Breast epithelium (tissue), 4 donors: ENCODE measurements at regions not wholly inside any gene's neighbourhood (a gene's known extent, or its start where the extent isn't known, plus 50 kb on each side); places are given as distances from the start of the nearest gene placed in this dataset.

ENCODE experiments used
- DNase-seq, 2 donors: peaks; one replicate each; pipeline ENCODE4 v3.0.0-alpha.2; 2019; ENCODE audit warnings: low spot score in 2 of 2
- H3K27ac ChIP-seq, 2 donors: fragments of 200-600 bp; sonication (generic) in 1 of 2; one replicate each; pipeline ENCODE4 v1.5.1; 2016 to 2019; ENCODE audit warnings: mild to moderate bottlenecking in 1 of 2
- H3K27me3 ChIP-seq, 2 donors: fragments of 200-600 bp; sonication (generic) in 1 of 2; one replicate each; pipeline versions ENCODE4 v1.5.1 to v1.6.0; 2017 to 2019; ENCODE audit warnings: control low read depth in 1 of 2, mild to moderate bottlenecking in 1 of 2
- H3K36me3 ChIP-seq: fragments of 200-600 bp; one replicate; pipeline ENCODE4 v1.5.1; 2019
- H3K4me1 ChIP-seq, 2 donors: fragments of 200-600 bp; sonication (generic); one replicate each; pipeline ENCODE4 v1.5.1; 2016 to 2019; ENCODE audit warnings: control low read depth in 1 of 2
- H3K4me3 ChIP-seq, 3 donors: fragments of 200-600 bp; sonication (generic); 1 replicate in 2 of 3; 2 replicates in 1 of 3; pipeline ENCODE4 v1.5.1; 2016 to 2019; ENCODE audit warnings: mild to moderate bottlenecking in 3 of 3, moderate library complexity in 2 of 3
- H3K9me3 ChIP-seq, 2 donors: fragments of 200-600 bp; sonication (generic) in 1 of 2; one replicate each; pipeline ENCODE4 v1.5.1; 2016 to 2019; ENCODE audit warnings: control low read depth in 1 of 2
- POLR2A ChIP-seq: fragments of 450-650 bp; IDR thresholded peaks from one replicate; pipeline ENCODE4 v1.6.1; 2016; ENCODE audit warnings: antibody characterized with exemption, mild to moderate bottlenecking, moderate library complexity
- POLR2AphosphoS5 ChIP-seq, 3 donors: sonication (generic); formaldehyde crosslinking; IDR thresholded peaks; one replicate each; pipeline ENCODE4 v1.6.1; 2017; ENCODE audit warnings: antibody characterized with exemption in 3 of 3
- intact Hi-C: fragments of 100-400 bp; cut with DNase I; formaldehyde crosslinking; loops from one replicate; pipeline ENCODE4 v1.15.1; 2023; ENCODE audit warnings: low total_unique reads
- TF ChIP-seq, protein P1 (sequence below), 3 donors: fragments of 450-650 bp; IDR thresholded peaks; one replicate each; pipeline ENCODE4 v1.5.1; 2016 to 2017; ENCODE audit warnings: antibody characterized with exemption in 3 of 3, mild to moderate bottlenecking in 3 of 3, moderate library complexity in 3 of 3

DNA sequence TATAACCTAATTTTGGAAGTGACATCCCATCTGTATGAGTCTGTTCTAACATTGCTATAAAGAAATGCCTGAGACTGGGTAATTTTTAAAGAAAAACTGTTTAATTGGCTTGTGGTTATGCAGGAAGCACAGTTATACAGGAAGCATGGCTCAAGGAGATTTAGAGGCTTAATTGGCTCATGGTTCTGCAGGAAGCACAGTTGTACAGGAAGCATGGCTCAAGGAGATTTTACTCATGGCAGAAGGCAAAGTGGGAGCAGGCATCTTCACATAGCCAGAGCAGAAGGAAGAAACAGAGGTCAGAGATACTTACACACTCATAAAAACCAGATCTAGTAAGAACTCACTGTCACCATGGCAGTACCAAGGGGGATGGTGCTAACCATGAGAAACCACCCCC, 193.1 kb upstream of the ADAMTS9 start:
- Histone ChIP-seq H3K4me3 (no peak overlapping the region), H3K4me1 (no peaks in the 10 kb centered on the region), H3K9me3 (no peaks in the 10 kb centered on the region), H3K36me3 (no peaks in the 10 kb centered on the region), H3K27ac (no peak overlapping the region), H3K27me3 (no peaks in the 10 kb centered on the region)
- intact Hi-C loops = no loop called here
- no peak for TF ChIP-seq POLR2AphosphoS5 (IDR thresholded peaks at IDR 0.05)
- no peak for DNase-seq

DNA sequence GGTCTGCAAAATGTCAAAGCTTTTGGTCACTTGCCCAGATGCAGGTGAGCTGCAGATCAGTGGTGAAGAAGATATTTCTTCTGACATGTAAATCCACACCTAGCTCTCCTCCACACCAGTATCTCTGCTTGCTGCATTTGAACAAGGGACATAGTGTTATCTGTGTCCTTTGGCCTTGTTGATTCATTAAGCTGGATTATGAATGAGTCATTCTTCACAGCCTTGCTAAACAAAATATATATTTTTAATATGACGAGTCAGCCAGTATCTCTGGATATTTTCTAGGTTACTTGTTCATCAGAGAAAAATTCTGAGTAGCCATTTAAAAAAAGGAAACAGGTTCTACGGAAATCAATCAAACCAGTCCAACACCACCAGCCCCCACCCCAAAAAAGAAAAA, 190.6 kb upstream of the ADAMTS9 start:
- no peak overlapping the region for H3K27ac ChIP-seq
- H3K4me3 ChIP-seq = no peak overlapping the region
- intact Hi-C loops = no loop called here

DNA sequence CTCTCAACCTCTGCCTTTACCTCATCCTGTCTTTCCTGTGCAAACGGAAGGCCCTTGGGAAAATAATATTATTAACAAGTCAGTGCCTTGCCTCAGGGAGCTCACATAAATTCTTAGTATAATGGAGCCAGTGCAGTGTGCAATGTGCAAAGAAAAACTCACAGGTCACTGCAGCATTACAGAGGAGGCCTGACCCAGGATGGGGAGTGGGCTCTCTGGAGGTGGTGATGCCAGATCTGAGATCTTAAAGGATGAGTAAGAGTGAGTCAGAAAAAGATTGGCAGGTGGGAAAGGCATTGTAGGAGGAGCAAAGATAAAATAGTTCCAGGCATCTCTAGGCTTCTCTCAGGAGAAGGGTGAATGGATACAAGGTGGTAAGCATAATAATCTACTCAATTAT, 185.6 kb upstream of the ADAMTS9 start:
- intact Hi-C loops = no loop called here

More for the DNA sequence above, 190.6 kb upstream of the ADAMTS9 start:
- no peaks in the 10 kb centered on the region for H3K27me3 ChIP-seq
- no peaks in the 10 kb centered on the region for H3K9me3 ChIP-seq
- TF ChIP-seq, protein P1, sequence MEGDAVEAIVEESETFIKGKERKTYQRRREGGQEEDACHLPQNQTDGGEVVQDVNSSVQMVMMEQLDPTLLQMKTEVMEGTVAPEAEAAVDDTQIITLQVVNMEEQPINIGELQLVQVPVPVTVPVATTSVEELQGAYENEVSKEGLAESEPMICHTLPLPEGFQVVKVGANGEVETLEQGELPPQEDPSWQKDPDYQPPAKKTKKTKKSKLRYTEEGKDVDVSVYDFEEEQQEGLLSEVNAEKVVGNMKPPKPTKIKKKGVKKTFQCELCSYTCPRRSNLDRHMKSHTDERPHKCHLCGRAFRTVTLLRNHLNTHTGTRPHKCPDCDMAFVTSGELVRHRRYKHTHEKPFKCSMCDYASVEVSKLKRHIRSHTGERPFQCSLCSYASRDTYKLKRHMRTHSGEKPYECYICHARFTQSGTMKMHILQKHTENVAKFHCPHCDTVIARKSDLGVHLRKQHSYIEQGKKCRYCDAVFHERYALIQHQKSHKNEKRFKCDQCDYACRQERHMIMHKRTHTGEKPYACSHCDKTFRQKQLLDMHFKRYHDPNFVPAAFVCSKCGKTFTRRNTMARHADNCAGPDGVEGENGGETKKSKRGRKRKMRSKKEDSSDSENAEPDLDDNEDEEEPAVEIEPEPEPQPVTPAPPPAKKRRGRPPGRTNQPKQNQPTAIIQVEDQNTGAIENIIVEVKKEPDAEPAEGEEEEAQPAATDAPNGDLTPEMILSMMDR (IDR thresholded peaks at IDR 0.05) = no peak
- TF ChIP-seq POLR2AphosphoS5 (IDR thresholded peaks at IDR 0.05) (no peak), POLR2A (no peak)
- no peak for DNase-seq
- no peaks in the 10 kb centered on the region for H3K4me1 ChIP-seq
- H3K36me3 ChIP-seq = no peaks in the 10 kb centered on the region

DNA sequence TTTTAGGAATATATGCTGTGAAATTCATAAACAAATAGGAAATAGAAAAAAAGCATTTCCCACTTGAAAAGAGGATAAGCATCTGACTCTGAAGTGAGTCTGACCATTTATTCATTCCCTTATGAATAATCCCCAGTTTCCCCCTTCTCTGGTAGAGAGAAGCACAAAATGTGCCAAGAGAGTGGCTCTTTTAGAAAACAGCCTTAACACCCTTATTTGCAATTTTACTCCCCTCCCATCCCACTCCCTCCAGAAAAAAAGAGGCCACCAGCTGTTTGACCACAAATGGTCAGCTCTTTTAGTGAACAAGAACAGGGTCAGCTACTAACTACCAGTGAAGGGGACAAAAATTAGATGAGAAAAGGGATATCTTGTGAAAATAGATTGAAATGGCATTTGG, 184.5 kb upstream of the ADAMTS9 start:
- Histone ChIP-seq H3K36me3 (no peaks in the 10 kb centered on the region), H3K9me3 (no peaks in the 10 kb centered on the region), H3K27ac (no peak overlapping the region), H3K4me1 (no peaks in the 10 kb centered on the region), H3K4me3 (no peak overlapping the region), H3K27me3 (no peaks in the 10 kb centered on the region)
- intact Hi-C loops = no loop called here
- no peak for TF ChIP-seq POLR2AphosphoS5 (IDR thresholded peaks at IDR 0.05)
- TF ChIP-seq, protein P1 (IDR thresholded peaks at IDR 0.05) = no peak
- TF ChIP-seq POLR2A = no peak
- DNase-seq = no peak

More for the DNA sequence above, 185.6 kb upstream of the ADAMTS9 start:
- Histone ChIP-seq H3K9me3 (no peaks in the 10 kb centered on the region), H3K27ac (no peak overlapping the region), H3K27me3 (no peaks in the 10 kb centered on the region), H3K36me3 (no peaks in the 10 kb centered on the region), H3K4me3 (no peak overlapping the region), H3K4me1 (no peaks in the 10 kb centered on the region)
- TF ChIP-seq, protein P1 (IDR thresholded peaks at IDR 0.05) = no peak
- no peak for DNase-seq

DNA sequence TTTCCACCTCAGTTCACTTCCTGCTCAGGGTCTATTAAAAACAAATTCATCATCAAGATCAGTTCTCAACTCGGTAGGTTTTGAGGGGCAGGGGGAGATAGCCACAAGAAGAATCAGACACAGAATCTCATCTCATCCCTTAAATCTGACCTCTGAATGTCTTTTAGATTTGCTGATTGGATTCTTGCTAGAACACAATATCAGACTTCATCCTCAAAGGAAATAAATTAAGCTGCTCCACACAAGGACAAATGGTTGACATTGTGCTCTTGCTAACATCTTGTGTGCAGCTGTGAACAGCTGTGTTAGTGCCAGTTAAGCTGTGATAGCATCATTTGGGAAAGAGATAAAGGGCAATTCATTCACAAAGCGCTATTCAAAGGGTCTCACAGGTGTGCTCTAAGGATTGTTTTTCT, 184.0 kb upstream of the ADAMTS9 start:
- H3K9me3 ChIP-seq = no peaks in the 10 kb centered on the region
- no peaks in the 10 kb centered on the region for H3K4me1 ChIP-seq
- intact Hi-C loops = no loop called here
- H3K27me3 ChIP-seq = no peaks in the 10 kb centered on the region
- no peak for DNase-seq
- no peak overlapping the region for H3K4me3 ChIP-seq
- H3K27ac ChIP-seq = no peak overlapping the region
- no peaks in the 10 kb centered on the region for H3K36me3 ChIP-seq
- no peak for TF ChIP-seq POLR2A
- TF ChIP-seq, protein P1 (IDR thresholded peaks at IDR 0.05) = no peak
- no peak for TF ChIP-seq POLR2AphosphoS5 (IDR thresholded peaks at IDR 0.05)
